NCI-H526 (cell line): ENCODE measurements at regions not wholly inside any gene's neighbourhood (a gene's known extent, or its start where the extent isn't known, plus 50 kb on each side); places are given as distances from the start of the nearest gene placed in this dataset.
"Not testable (repeated sequence)": the region's sequence is repeated elsewhere in the genome, so short reads cannot be mapped to it uniquely, and the experiment has no call there.

Experiments used
- DNase-seq, 2 experiments: peaks; one replicate each; lab custom pipeline; 2025; lab: John Stamatoyannopoulos, UW

DNA sequence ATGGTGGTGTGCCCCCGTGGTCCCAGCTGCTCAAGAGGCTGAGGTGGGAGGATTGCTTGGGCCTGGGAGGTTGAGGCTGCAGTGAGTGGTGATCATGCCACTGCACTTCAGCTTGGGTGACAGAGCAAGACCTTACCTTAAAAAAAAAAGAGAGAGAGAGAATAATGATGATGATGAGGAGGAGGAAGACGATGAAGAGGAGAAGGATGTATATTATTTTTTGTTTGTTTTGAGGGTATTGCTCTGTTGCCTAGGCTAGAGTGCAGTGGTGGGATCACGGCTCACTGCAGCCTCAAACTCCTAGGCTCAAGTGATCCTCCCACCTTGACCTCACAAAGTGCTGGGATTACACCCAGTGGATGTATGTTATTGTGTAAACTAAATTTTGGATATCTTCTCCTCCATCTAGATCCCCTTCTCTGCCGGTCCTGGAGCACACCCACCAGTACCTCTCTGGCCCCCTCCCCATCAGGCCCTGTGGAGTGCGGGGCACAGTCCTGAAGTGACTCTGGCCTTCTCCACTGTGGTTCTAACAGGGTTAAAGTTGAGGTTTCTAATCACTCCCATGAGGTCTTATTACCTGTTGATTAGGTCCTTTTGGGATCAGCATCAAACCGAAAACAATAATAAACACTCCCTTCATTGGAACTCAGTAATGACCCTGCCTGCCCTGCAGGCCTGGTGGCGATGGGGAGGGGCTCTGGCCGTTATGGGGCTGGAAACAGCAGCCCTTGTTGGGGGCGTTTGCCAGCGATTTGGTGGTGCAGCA is 60.5 kb upstream of the ZFHX3 start:
- no peak for DNase-seq

DNA sequence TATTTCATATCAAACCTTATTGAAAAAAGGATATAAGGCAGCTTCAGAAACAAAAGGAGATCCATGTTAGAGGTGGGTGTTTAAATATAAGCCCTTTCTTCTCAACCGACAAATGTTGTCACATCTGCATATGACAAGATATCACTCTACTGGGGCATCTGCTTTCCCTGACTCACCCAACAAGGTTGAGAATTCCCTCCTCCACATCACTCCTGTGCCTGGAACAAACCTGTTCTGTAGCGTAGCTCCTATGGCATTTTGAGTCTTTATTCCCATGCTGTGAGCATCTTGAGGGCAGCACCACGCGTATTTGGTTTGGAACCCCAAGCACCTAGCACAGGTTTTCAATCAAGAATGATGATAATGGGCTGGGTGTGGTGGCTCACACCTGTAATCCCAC is 59.4 kb upstream of the ZFHX3 start:
- no peak for DNase-seq

DNA sequence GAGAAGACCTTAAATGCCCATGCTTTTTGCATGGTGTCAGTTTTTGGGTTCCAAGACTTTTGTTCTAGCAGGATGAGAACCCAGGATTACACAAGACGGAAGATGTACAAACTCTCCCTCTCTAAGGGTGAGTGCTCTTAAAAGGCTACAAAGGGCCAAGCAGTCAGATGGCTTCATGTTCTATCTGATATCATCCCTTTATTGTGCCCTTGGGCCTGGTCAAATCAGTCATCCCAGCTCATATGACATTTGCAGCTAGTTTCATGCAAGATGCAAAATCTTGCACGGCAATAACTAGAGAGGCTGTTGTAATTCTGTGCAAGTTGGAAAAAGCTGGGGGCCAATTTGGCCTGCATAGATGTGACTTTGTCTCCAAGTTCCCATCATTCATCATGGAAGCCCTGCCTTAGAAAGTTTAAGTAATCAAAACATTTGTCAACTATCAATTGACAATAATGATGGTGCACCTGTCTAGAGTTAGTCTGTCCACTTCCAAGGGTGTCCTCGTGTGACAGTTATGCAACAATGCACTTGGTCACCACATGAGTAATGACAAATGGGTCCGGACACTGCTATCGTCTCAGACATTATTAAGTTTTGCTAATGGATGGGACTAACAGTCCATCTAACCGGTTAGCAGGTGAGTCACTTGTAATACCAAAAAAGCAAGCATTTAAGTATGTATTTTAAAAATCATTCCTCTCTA is 58.6 kb upstream of the ZFHX3 start:
- no peak for DNase-seq

DNA sequence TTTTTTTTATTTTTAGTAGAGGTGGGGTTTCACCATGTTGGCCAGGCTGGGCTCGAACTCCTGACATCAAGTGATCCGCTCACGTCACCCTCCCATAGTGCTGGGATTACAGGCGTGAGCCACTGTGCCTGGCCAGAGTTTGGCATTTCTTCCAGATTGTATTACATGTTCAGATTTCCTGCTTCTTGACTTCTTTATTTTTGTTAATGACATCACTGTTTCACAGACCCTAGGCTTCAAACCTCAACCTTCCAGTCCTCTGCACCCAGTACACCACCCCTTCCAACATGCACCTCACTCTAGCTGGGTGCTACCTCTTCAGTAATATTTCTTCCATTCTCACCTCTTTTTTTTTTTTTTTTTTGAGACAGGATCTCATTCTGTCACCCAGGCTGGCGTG is 53.6 kb upstream of the ZFHX3 start:
- DNase-seq, result no peak

DNA sequence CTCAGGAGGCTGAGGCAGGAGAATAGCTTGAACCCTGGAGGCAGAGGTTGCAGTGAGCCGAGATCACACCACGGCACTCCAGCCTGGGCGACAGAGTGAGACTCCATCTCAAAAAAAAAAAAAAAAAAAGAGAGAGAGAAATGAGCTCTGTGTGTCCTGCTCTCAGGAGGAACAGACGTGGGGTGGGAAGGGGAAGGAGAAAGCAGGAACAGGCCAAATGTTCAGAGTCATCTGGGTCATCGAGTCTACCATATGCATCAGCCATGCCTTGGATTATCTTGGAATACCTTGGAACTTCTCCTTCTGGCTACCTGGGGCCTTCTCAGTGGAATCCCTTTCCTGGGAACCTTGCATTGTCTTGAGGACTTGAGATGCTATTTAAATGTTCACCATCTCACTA is 51.7 kb upstream of the ZFHX3 start:
- DNase-seq, result not testable (repeated sequence)
